Lung (tissue), 11 donors: ENCODE measurements at regions not wholly inside any gene's neighbourhood (a gene's known extent, or its start where the extent isn't known, plus 50 kb on each side); places are given as distances from the start of the nearest gene placed in this dataset.

Experiments used
- ATAC-seq: fragments of 200-7000 bp; cut with Tn5 transposase; one replicate; pipeline ENCODE4 v1.9.1; 2020; ENCODE audit warnings: moderate number of reproducible peaks; ENCODE audit not compliant: insufficient read depth, low FRiP score
- DNase-seq, 3 donors: peaks; one replicate each; pipeline ENCODE4 v3.0.0-alpha.2; 2013 to 2017
- H3K27ac ChIP-seq, 2 donors: one replicate each; pipeline ENCODE4 v1.5.1; 2013; ENCODE audit warnings: mild to moderate bottlenecking in 2 of 2, moderate library complexity in 2 of 2, control low read depth in 1 of 2, inconsistent platforms in 1 of 2, low read depth in 1 of 2, low read length in 1 of 2
- H3K27me3 ChIP-seq, 3 donors: one replicate each; pipeline ENCODE4 v1.5.1; 2013; ENCODE audit warnings: low read length in 2 of 3; ENCODE audit not compliant: control insufficient read depth in 3 of 3, insufficient read depth in 3 of 3
- H3K36me3 ChIP-seq, 4 donors: one replicate each; pipeline ENCODE4 v1.5.1; 2013; ENCODE audit warnings: low read length in 4 of 4, mild to moderate bottlenecking in 1 of 4, moderate library complexity in 1 of 4; ENCODE audit not compliant: control insufficient read depth in 4 of 4, insufficient read depth in 4 of 4
- H3K4me1 ChIP-seq, 5 donors: one replicate each; pipeline ENCODE4 v1.5.1; 2013; ENCODE audit warnings: low read length in 5 of 5, mild to moderate bottlenecking in 2 of 5, moderate library complexity in 1 of 5; ENCODE audit not compliant: control insufficient read depth in 5 of 5, insufficient read depth in 5 of 5
- H3K4me3 ChIP-seq: one replicate; pipeline ENCODE4 v1.5.1; 2013; ENCODE audit warnings: mild to moderate bottlenecking, control low read depth, moderate library complexity
- H3K9ac ChIP-seq, 2 donors: one replicate each; pipeline ENCODE4 v1.5.1; 2013; ENCODE audit warnings: low read length in 2 of 2, control low read depth in 1 of 2; ENCODE audit not compliant: insufficient read depth in 1 of 2
- H3K9me3 ChIP-seq, 4 donors: one replicate each; pipeline ENCODE4 v1.5.1; 2013; ENCODE audit warnings: low read length in 3 of 4, mild to moderate bottlenecking in 1 of 4, moderate library complexity in 1 of 4; ENCODE audit not compliant: control insufficient read depth in 4 of 4, insufficient read depth in 3 of 4
- WGBS, 2 donors: extraction: QIAGEN DNeasy Blood & Tissue Kit; methylation state at CpG; one replicate each; pipeline ENCODE4 v1.1.7; 2013; 5-methylcytosine and 5-hydroxymethylcytosine counted together
- TF ChIP-seq, protein P1 (sequence below): IDR thresholded peaks from 2 replicates; pipeline ENCODE4 v1.5.1; 2012; ENCODE audit warnings: mild to moderate bottlenecking; ENCODE audit errors: control extremely low read depth, extremely low read depth
- donor health status: control.
- donor health status: control.
- donor health status: Bipolar disorder and iron deficiency.
- donor health status: healthy.
- donor health status: DM: yes; HTN: yes; CAD: no.

DNA sequence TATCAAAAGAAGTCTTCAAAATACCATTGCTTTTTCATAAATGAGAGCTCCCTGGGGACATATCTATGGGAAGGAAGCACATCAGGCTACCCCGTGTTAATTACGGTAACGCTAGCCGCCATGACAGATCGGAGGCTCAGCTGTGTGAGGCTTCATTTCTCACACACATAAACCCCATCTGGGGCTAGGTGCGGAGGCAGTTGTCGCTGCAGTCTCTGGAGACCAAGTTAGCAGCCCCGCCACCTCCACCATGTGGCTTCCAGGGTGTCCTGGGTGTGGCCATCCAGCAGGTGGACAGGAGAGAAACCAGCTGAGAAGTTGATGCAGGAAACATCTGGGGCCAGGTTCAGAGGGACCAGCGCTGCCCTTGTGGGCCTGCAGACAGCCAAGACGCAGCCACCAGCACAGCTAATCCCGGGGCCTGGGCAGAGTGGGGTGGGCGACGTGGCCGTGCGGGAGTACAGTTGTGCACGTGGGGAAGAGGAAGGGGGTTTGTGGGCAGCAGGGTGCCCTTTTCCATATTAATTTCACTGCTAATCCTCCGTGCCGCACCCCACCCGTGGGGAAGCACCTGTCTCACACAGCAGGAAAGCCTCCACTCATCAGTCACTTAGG, 426.5 kb downstream of the IRX1 start:
- WGBS, 2 donors = 84 to 87% methylated on average over 19 of the region's 19 CpGs
- ATAC-seq = no peak
- Histone ChIP-seq H3K4me3 (no peak overlapping the region), H3K27me3 (no peaks in the 10 kb centered on the region), H3K9me3 (peaks cover 0 to 3% (median 0%) of the 10 kb centered on the region in 4 donors), H3K36me3 (no peaks in the 10 kb centered on the region), H3K27ac (no peak overlapping the region), H3K9ac (no peak overlapping the region), H3K4me1 (peaks cover 0 to 4% (median 0%) of the 10 kb centered on the region in 5 donors)
- TF ChIP-seq, protein P1, sequence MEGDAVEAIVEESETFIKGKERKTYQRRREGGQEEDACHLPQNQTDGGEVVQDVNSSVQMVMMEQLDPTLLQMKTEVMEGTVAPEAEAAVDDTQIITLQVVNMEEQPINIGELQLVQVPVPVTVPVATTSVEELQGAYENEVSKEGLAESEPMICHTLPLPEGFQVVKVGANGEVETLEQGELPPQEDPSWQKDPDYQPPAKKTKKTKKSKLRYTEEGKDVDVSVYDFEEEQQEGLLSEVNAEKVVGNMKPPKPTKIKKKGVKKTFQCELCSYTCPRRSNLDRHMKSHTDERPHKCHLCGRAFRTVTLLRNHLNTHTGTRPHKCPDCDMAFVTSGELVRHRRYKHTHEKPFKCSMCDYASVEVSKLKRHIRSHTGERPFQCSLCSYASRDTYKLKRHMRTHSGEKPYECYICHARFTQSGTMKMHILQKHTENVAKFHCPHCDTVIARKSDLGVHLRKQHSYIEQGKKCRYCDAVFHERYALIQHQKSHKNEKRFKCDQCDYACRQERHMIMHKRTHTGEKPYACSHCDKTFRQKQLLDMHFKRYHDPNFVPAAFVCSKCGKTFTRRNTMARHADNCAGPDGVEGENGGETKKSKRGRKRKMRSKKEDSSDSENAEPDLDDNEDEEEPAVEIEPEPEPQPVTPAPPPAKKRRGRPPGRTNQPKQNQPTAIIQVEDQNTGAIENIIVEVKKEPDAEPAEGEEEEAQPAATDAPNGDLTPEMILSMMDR = no peak
- DNase-seq = no peak

DNA sequence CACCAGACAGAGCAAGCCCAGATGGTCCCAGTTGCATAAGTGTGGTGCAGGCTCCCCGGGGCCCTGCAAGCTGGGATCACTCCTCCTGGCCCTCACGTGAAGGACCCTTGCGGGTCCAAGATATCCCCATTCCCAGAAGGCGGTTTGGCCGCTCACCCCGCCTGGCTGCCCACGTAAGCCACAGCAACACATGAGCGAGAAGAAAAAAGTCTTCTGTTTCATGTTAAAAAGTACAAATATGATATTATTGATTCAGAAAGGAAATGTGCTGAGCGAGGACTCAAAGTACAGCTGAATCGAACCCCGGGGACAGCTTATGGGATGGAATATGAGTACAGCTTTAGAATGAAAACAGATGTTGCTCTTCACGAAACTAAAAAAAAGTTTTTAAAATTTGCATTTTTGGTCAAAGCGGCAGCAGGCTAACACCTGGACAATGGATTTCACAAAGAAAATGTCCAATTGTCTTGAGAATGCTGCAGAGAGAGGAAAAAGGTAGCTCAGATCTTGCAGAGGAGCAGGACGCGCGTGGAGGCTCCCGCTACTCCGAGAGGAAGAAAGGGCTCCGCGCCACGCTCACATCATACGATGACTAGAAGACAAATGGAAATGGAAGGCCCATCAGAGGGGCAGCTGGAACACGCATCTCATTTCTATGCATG, 427.6 kb downstream of the IRX1 start:
- Histone ChIP-seq H3K27me3 (peaks cover 0 to 3% (median 0%) of the 10 kb centered on the region in 3 donors), H3K27ac (no peak overlapping the region), H3K9me3 (peaks cover 0 to 3% (median 0%) of the 10 kb centered on the region in 4 donors), H3K4me1 (peaks cover 0 to 5% (median 0%) of the 10 kb centered on the region in 5 donors), H3K36me3 (no peaks in the 10 kb centered on the region), H3K9ac (no peak overlapping the region), H3K4me3 (no peak overlapping the region)
- ATAC-seq = no peak
- no peak for DNase-seq
- 89% methylated on average over 23 of the region's 23 CpGs for WGBS, 2 donors
- TF ChIP-seq, protein P1 = no peak

DNA sequence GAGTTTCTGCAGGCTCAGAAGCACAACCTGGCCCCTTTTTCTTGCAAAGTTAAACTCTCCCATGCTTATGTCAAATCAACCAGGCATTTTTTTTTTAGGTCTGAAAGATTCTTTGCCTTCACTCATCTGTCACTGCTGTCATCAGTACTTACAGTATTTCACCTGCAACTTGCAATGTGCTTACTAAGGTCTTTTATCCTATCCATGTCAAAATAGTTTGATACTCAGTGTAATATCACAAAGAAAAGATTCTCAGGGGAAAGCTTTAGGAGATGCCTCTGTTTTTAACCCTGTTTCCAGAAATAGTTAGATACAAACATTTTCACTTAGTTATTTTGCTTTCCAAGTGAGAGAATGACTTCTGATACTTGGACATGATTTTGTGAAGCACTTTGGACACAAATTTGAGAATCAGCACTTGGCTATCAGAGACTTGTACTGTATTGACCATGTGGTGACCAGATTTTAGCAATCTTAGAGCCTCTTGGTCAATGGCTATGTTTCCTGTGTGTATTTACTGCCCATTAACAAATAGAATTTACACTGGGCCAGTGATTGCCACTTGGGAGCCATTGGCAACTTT, 428.2 kb downstream of the IRX1 start:
- ATAC-seq = no peak
- DNase-seq = no peak
- H3K4me1 ChIP-seq = peaks cover 0 to 5% (median 0%) of the 10 kb centered on the region in 5 donors
- no peak overlapping the region for H3K9ac ChIP-seq
- TF ChIP-seq, protein P1 = no peak
- no peak overlapping the region for H3K4me3 ChIP-seq
- H3K27me3 ChIP-seq = peaks cover 0 to 3% (median 0%) of the 10 kb centered on the region in 3 donors
- no peaks in the 10 kb centered on the region for H3K36me3 ChIP-seq
- peaks cover 0 to 3% (median 0%) of the 10 kb centered on the region in 4 donors for H3K9me3 ChIP-seq
- no peak overlapping the region for H3K27ac ChIP-seq
